ENCODE measurements at regions not wholly inside any gene's neighbourhood (a gene's known extent, or its start where the extent isn't known, plus 50 kb on each side); places are given as distances from the start of the nearest gene placed in this dataset.
"Not testable (repeated sequence)": the region's sequence is repeated elsewhere in the genome, so short reads cannot be mapped to it uniquely, and the experiment has no call there.

GRCh38 chr1:47502746-47503370 is 65.0 kb downstream of the FOXD2 start:
- Histone ChIP-seq H3K4ac (ENCODE audit: low read depth, low read length) (no peak overlapping the region), H3K23ac (ENCODE audit: insufficient read length, low read depth, low read length) (no peak overlapping the region), H3K18ac (ENCODE audit: insufficient read length, low read depth, low read length) (no peak overlapping the region), H2BK12ac (ENCODE audit: insufficient read length, low read depth, low read length) (no peak overlapping the region), H3T11ph (ENCODE audit: low read length) (no peak overlapping the region), H2BK15ac (ENCODE audit: low read depth, low read length) (no peak overlapping the region), H2AK5ac (ENCODE audit: insufficient read length, low read length) (no peak overlapping the region), H3K23me2 (ENCODE audit: insufficient read length, low read depth, low read length, poor library complexity, severe bottlenecking) (no peaks in the 10 kb centered on the region), H2AFZ (ENCODE audit: low read length) (no peak overlapping the region), H3K4me1 (ENCODE audit: insufficient read depth, low read length) (no peaks in the 10 kb centered on the region), H3K14ac (ENCODE audit: insufficient read depth, low read length) (no peak overlapping the region), H2BK20ac (ENCODE audit: low read depth, low read length, poor library complexity, severe bottlenecking) (no peak overlapping the region), H3K27me3 (ENCODE audit: insufficient read depth, low read length) (peaks cover 19% of the 10 kb centered on the region), H4K20me1 (ENCODE audit: control insufficient read depth, insufficient read depth, insufficient read length) (no peaks in the 10 kb centered on the region), H4K91ac (ENCODE audit: insufficient read length, low read depth, low read length) (no peak overlapping the region), H3K4me2 (ENCODE audit: insufficient read depth, insufficient read length, low read length) (no peak overlapping the region), H3K56ac (ENCODE audit: insufficient read length, low read depth, low read length) (no peak overlapping the region), H3K9ac (ENCODE audit: extremely low read depth, insufficient read length, low read length) (no peak overlapping the region), H3K79me1 (ENCODE audit: insufficient read depth, low read depth, low read length, poor library complexity, severe bottlenecking) (no peaks in the 10 kb centered on the region), H3K79me2 (ENCODE audit: insufficient read depth, low read length) (no peaks in the 10 kb centered on the region), H2BK5ac (ENCODE audit: insufficient read length, low read length) (no peak overlapping the region), H4K5ac (ENCODE audit: insufficient read length, low read depth, low read length) (no peak overlapping the region), H3K9me3 (ENCODE audit: control insufficient read depth, low read depth, low read length) (no peaks in the 10 kb centered on the region), H3K27ac (ENCODE audit: insufficient read length, low read depth, low read length) (no peak overlapping the region), H4K8ac (replicated peaks; ENCODE audit: insufficient read length, low read depth, low read length) (no peak overlapping the region), H2BK120ac (ENCODE audit: low read depth, low read length, poor library complexity, severe bottlenecking) (no peak overlapping the region)
- Mint-ChIP-seq H3K27me3 (ENCODE audit: low read depth) (peaks cover 80% of the 10 kb centered on the region), H3K36me3 (ENCODE audit: insufficient read depth in 1 of 3, low read depth in 3 of 3) (no peaks in the 10 kb centered on the region), H3K4me1 (peaks cover 0 to 10% of the 10 kb centered on the region in 2 experiments; a peak in 2 of 4 replicates), H3K9me3 (peaks cover 0 to 8% of the 10 kb centered on the region in 2 experiments; a peak in 2 of 5 replicates), H3K4me3 (no peak overlapping the region), H3K27ac (no peak overlapping the region)
- no peak for TF ChIP-seq CTCF (conservative IDR thresholded peaks at IDR 0.05)
- DNase-seq: no peak
- WGBS (ENCODE audit: extremely low coverage, insufficient read length, low lambda C conversion rate): no CpG with 5 or more reads among the region's 12 CpGs

- not testable (repeated sequence) for H3K23ac ChIP-seq (ENCODE audit: insufficient read length, low read depth, low read length); H2BK15ac ChIP-seq (ENCODE audit: low read depth, low read length); H3K4me1 ChIP-seq (ENCODE audit: insufficient read depth, low read length); H3K9me3 ChIP-seq (ENCODE audit: control insufficient read depth, low read depth, low read length); H2BK20ac ChIP-seq (ENCODE audit: low read depth, low read length, poor library complexity, severe bottlenecking); H3K27ac ChIP-seq (ENCODE audit: insufficient read length, low read depth, low read length); H3K79me2 ChIP-seq (ENCODE audit: insufficient read depth, low read length); H3K9ac ChIP-seq (ENCODE audit: extremely low read depth, insufficient read length, low read length); H3K9me3 Mint-ChIP-seq; H4K8ac ChIP-seq (replicated peaks; ENCODE audit: insufficient read length, low read depth, low read length); H2BK12ac ChIP-seq (ENCODE audit: insufficient read length, low read depth, low read length); H3K36me3 Mint-ChIP-seq (ENCODE audit: insufficient read depth in 1 of 3, low read depth in 3 of 3); H4K20me1 ChIP-seq (ENCODE audit: control insufficient read depth, insufficient read depth, insufficient read length); H3K14ac ChIP-seq (ENCODE audit: insufficient read depth, low read length); H3K4ac ChIP-seq (ENCODE audit: low read depth, low read length); H3K79me1 ChIP-seq (ENCODE audit: insufficient read depth, low read depth, low read length, poor library complexity, severe bottlenecking); H3K4me3 Mint-ChIP-seq; H4K5ac ChIP-seq (ENCODE audit: insufficient read length, low read depth, low read length); H2BK5ac ChIP-seq (ENCODE audit: insufficient read length, low read length); H2AK5ac ChIP-seq (ENCODE audit: insufficient read length, low read length); H3K27ac Mint-ChIP-seq; H3T11ph ChIP-seq (ENCODE audit: low read length); DNase-seq; H3K18ac ChIP-seq (ENCODE audit: insufficient read length, low read depth, low read length); H2BK120ac ChIP-seq (ENCODE audit: low read depth, low read length, poor library complexity, severe bottlenecking); H2AFZ ChIP-seq (ENCODE audit: low read length); H3K4me2 ChIP-seq (ENCODE audit: insufficient read depth, insufficient read length, low read length); H3K56ac ChIP-seq (ENCODE audit: insufficient read length, low read depth, low read length); H4K91ac ChIP-seq (ENCODE audit: insufficient read length, low read depth, low read length)
- Histone ChIP-seq H3K23me2 (ENCODE audit: insufficient read length, low read depth, low read length, poor library complexity, severe bottlenecking) (peaks cover 11% of the 10 kb centered on the region), H3K27me3 (ENCODE audit: insufficient read depth, low read length) (peaks cover 28% of the 10 kb centered on the region)
- WGBS (ENCODE audit: extremely low coverage, insufficient read length, low lambda C conversion rate): no CpG with 5 or more reads among the region's 4 CpGs
- H3K27me3 Mint-ChIP-seq (ENCODE audit: low read depth): peaks cover 88% of the 10 kb centered on the region
- peaks cover 8 to 17% of the 10 kb centered on the region in 2 experiments for H3K4me1 Mint-ChIP-seq
Observed at GRCh38 chr1:47504840-47505239, 67.0 kb downstream of the FOXD2 start.

All from H9 (cell line).